ENCODE measurements at regions not wholly inside any gene's neighbourhood (a gene's known extent, or its start where the extent isn't known, plus 50 kb on each side); places are given as distances from the start of the nearest gene placed in this dataset.
"Not testable (repeated sequence)": the region's sequence is repeated elsewhere in the genome, so short reads cannot be mapped to it uniquely, and the experiment has no call there.

GRCh38 chr15:56568466-56569167 is 103.7 kb upstream of the MNS1 start:
- H3K4me1 Mint-ChIP-seq (ENCODE audit: low read depth): no peaks in the 10 kb centered on the region
- DNase-seq (ENCODE audit: low spot score): no peak
- peaks cover 10% of the 10 kb centered on the region for H3K9me3 Mint-ChIP-seq (ENCODE audit: low read depth)
- peaks cover 4% of the 10 kb centered on the region for H3K36me3 Mint-ChIP-seq (ENCODE audit: low read depth)
- no peak for TF ChIP-seq CTCF (IDR thresholded peaks at IDR 0.05)
- H3K27ac Mint-ChIP-seq (ENCODE audit: unreplicated experiment): no peak overlapping the region
- no peak overlapping the region for H3K4me3 Mint-ChIP-seq (ENCODE audit: unreplicated experiment)
- H3K27me3 Mint-ChIP-seq (ENCODE audit: low read depth): peaks cover 29% of the 10 kb centered on the region

GRCh38 chr15:56557415-56557814 is 92.5 kb upstream of the MNS1 start:
- no peak overlapping the region for H3K27ac Mint-ChIP-seq (ENCODE audit: unreplicated experiment)
- H3K36me3 Mint-ChIP-seq (ENCODE audit: low read depth): peaks cover 3% of the 10 kb centered on the region
- no peaks in the 10 kb centered on the region for H3K4me1 Mint-ChIP-seq (ENCODE audit: low read depth)
- peaks cover 32% of the 10 kb centered on the region for H3K9me3 Mint-ChIP-seq (ENCODE audit: low read depth)
- H3K4me3 Mint-ChIP-seq (ENCODE audit: unreplicated experiment): no peak overlapping the region
- peaks cover 6% of the 10 kb centered on the region for H3K27me3 Mint-ChIP-seq (ENCODE audit: low read depth)
- no peak for DNase-seq (ENCODE audit: low spot score)
- TF ChIP-seq CTCF (IDR thresholded peaks at IDR 0.05): no peak

- Mint-ChIP-seq H3K27ac (ENCODE audit: unreplicated experiment) (no peak overlapping the region), H3K9me3 (ENCODE audit: low read depth) (peaks cover 42% of the 10 kb centered on the region), H3K27me3 (ENCODE audit: low read depth) (peaks cover 2% of the 10 kb centered on the region), H3K4me1 (ENCODE audit: low read depth) (no peaks in the 10 kb centered on the region), H3K36me3 (ENCODE audit: low read depth) (peaks cover 3% of the 10 kb centered on the region), H3K4me3 (ENCODE audit: unreplicated experiment) (no peak overlapping the region)
- DNase-seq (ENCODE audit: low spot score): no peak
- no peak for TF ChIP-seq CTCF (IDR thresholded peaks at IDR 0.05)
Observed at GRCh38 chr15:56553486-56553885, 88.5 kb upstream of the MNS1 start.

- Mint-ChIP-seq H3K9me3 (ENCODE audit: low read depth) (peaks cover 36% of the 10 kb centered on the region), H3K27me3 (ENCODE audit: low read depth) (peaks cover 2% of the 10 kb centered on the region), H3K36me3 (ENCODE audit: low read depth) (peaks cover 2% of the 10 kb centered on the region), H3K27ac (ENCODE audit: unreplicated experiment) (no peak overlapping the region), H3K4me1 (ENCODE audit: low read depth) (no peaks in the 10 kb centered on the region), H3K4me3 (ENCODE audit: unreplicated experiment) (no peak overlapping the region)
- DNase-seq (ENCODE audit: low spot score): no peak
- no peak for TF ChIP-seq CTCF (IDR thresholded peaks at IDR 0.05)
Observed at GRCh38 chr15:56552659-56553058, 87.7 kb upstream of the MNS1 start.

- peaks cover 14% of the 10 kb centered on the region for H3K9me3 Mint-ChIP-seq (ENCODE audit: low read depth)
- H3K27me3 Mint-ChIP-seq (ENCODE audit: low read depth); H3K36me3 Mint-ChIP-seq (ENCODE audit: low read depth); H3K27ac Mint-ChIP-seq (ENCODE audit: unreplicated experiment); H3K4me1 Mint-ChIP-seq (ENCODE audit: low read depth); H3K4me3 Mint-ChIP-seq (ENCODE audit: unreplicated experiment): not testable (repeated sequence)
- DNase-seq (ENCODE audit: low spot score): peak; percentile 68
Observed at GRCh38 chr15:56540570-56540969, 75.6 kb upstream of the MNS1 start.

- H3K4me3 Mint-ChIP-seq (ENCODE audit: unreplicated experiment); H3K36me3 Mint-ChIP-seq (ENCODE audit: low read depth); H3K27me3 Mint-ChIP-seq (ENCODE audit: low read depth); H3K27ac Mint-ChIP-seq (ENCODE audit: unreplicated experiment); H3K4me1 Mint-ChIP-seq (ENCODE audit: low read depth): not testable (repeated sequence)
- peak; percentile 57 for DNase-seq (ENCODE audit: low spot score)
- H3K9me3 Mint-ChIP-seq (ENCODE audit: low read depth): peaks cover 14% of the 10 kb centered on the region
Observed at GRCh38 chr15:56540157-56540556, 75.2 kb upstream of the MNS1 start.
